GM10266 (cell line): ENCODE measurements at regions not wholly inside any gene's neighbourhood (a gene's known extent, or its start where the extent isn't known, plus 50 kb on each side); places are given as distances from the start of the nearest gene placed in this dataset.

Source experiments
- DNase-seq: peaks from one replicate; pipeline ENCODE4 v3.0.0; 2012; ENCODE audit errors: extremely low spot score
- CTCF ChIP-seq: IDR thresholded peaks from 2 replicates; pipeline ENCODE4 v1.5.1; 2012; ENCODE audit warnings: mild to moderate bottlenecking, low read depth; ENCODE audit not compliant: control insufficient read depth, insufficient read depth; ENCODE audit errors: missing control alignments

DNA sequence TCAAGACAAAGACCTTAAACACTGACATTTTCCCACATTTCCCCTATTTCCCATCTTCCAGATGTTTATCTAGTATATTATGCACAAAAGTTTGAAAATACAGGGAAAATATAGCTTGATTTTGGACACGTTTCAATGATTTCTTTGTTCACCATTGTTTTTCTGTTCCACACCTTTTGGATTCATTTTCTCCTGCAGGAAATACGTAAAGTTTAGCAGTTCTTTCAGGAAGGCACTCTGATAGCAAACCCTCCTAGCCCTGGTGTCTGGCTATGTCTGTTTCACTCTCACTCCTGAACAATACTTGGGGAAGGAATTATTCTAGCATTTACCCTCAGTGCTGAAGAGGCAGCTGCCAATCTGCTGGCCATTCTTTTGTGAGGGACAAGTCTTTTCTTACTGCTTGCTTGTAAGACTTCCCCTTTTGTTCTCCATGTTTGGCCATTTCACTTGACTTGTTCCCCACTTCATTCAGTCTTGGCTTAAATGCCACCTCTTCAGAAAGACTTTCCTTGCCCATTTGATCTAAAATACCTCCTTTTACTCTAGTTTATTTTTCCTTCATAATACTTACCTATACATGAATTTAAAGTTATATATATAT is 195.4 kb downstream of the RNF152 start:
- TF ChIP-seq CTCF, result no peak
- no peak for DNase-seq

GRCh38 chr18:61694236-61694635 is 198.6 kb downstream of the RNF152 start:
- no peak for TF ChIP-seq CTCF
- DNase-seq, result no peak

- no peak for DNase-seq
- no peak for TF ChIP-seq CTCF
These were observed 202.2 kb downstream of the RNF152 start for GRCh38 chr18:61690418-61691138.

DNA sequence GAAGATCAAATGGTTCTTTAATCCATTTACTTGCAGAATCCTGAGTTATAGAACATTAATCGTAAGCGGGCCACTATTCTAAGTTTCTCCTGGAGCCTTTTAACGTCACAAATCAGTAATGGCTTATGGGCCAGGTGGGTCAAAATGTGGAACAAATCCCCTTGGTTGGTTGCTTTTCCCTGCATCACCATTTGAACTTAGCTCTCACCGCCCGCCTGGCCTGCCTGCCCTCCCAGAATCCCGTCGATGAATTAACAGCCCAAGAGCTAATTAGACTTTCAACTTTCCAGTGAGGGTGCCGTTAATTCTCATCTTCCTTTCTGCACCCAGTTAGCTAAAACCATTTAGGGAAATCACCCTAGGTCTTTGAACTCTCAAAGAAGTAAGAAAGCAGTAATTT is 205.5 kb downstream of the RNF152 start:
- DNase-seq, result no peak
- no peak for TF ChIP-seq CTCF

GRCh38 chr18:61683856-61684255 is 209.0 kb downstream of the RNF152 start:
- no peak for TF ChIP-seq CTCF
- DNase-seq, result no peak

GRCh38 chr18:61681065-61681464 is 211.7 kb downstream of the RNF152 start:
- DNase-seq, result no peak
- TF ChIP-seq CTCF, result no peak

- no peak for TF ChIP-seq CTCF
- no peak for DNase-seq
These were observed 213.0 kb downstream of the RNF152 start for GRCh38 chr18:61679836-61680235.
